ENCODE measurements at regions not wholly inside any gene's neighbourhood (a gene's known extent, or its start where the extent isn't known, plus 50 kb on each side); places are given as distances from the start of the nearest gene placed in this dataset.

- TF ChIP-seq POLR2A (IDR thresholded peaks at IDR 0.05; ENCODE audit: low read depth, low read length) (no peak), SMC3 (IDR thresholded peaks at IDR 0.05; ENCODE audit: low read depth, low read length) (no peak), CTCF (conservative IDR thresholded peaks at IDR 0.05; ENCODE audit: low read depth, low read length) (no peak), MAFK (IDR thresholded peaks at IDR 0.05; ENCODE audit: low read depth, low read length) (no peak), CEBPB (IDR thresholded peaks at IDR 0.05; ENCODE audit: low read depth, low read length) (no peak), MXI1 (IDR thresholded peaks at IDR 0.05; ENCODE audit: borderline replicate concordance, low read depth, low read length) (no peak), NFE2L2 (IDR thresholded peaks at IDR 0.05; ENCODE audit: low read depth, low read length) (no peak)
These were observed 66.8 kb upstream of the SPRED2 start for GRCh38 chr2:65499216-65499615.

Measured in IMR-90 (cell line).